OCI-M2 (cell line): ENCODE measurements at regions not wholly inside any gene's neighbourhood (a gene's known extent, or its start where the extent isn't known, plus 50 kb on each side); places are given as distances from the start of the nearest gene placed in this dataset.
"Not testable (repeated sequence)": the region's sequence is repeated elsewhere in the genome, so short reads cannot be mapped to it uniquely, and the experiment has no call there.

Experiments used
- DNase-seq: peaks from one replicate; lab custom pipeline; 2025; ENCODE audit not compliant: unreplicated experiment; lab: John Stamatoyannopoulos, UW

- DNase-seq: not testable (repeated sequence)
Measured at GRCh38 chr20:5453316-5453715, 136.6 kb upstream of the PROKR2 start.

DNA sequence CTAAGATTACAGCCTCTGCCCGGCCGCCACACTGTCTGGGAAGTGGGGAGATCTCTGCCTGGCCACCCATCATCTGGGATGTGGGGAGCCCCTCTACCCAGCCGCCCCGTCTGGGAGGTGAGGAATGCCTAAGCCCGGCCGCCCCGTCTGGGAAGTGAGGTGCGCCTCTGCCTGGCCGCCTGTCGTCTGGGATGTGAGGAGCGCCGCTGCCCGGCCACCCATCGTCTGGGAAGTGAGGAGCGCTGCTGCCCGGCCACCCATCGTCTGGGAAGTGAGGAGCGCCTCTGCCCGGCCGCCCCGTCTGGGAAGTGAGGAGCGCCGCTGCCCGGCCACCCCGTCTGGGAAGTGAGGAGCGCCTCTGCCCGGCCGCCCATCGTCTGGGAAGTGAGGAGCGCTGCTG, 135.9 kb upstream of the PROKR2 start:
- DNase-seq: not testable (repeated sequence)

GRCh38 chr20:5452286-5452685, 135.5 kb upstream of the PROKR2 start:
- not testable (repeated sequence) for DNase-seq

DNA sequence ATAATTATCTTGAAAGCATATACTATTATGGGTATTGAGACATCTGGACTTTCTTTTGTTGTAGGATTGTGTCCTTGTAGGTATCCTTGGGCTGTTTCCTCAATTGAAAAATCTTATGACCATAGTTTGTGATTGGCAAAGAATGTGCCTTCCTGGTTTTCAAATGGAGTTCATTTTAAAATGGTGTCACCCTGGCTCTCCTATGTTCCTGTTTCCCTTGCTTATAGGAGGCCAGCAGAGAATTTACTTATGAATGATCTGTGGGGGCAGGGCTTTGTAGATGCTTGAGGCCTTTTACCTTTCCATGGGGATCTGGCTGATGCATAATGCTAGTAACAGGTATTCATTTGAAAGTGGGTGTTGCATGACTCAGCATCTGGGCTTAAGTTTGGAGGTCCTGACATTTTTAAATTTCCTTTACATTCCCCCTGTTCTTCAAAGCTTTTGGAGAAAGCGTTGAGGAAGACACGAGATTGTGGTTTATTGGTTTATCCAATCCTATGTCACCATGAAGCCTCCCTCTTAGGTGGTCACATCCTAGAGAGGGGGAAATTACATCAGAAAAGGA, 135.0 kb upstream of the PROKR2 start:
- no peak for DNase-seq

GRCh38 chr20:5448449-5449118, 131.8 kb upstream of the PROKR2 start:
- DNase-seq: peak; percentile 55

DNA sequence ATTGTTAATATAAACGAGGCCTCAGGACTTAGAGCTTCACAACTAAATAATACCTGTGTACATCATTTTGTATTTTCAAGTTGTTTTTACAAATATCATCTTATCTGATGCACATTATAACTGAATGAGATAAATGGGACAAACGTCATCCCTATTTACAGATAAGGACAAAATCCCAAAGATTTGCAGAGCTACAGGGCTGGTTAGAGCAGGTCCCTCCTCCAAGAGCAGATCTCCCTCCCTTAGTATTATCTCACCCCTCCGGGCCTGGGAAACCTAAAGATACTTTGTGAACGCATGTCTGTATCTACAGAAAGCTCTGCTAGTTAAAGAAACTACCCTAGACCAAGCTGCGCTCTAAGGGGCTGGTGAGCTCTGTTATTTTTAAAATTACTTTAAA, 130.4 kb upstream of the PROKR2 start:
- DNase-seq: no peak

GRCh38 chr20:5445611-5446010, 128.9 kb upstream of the PROKR2 start:
- DNase-seq: no peak

GRCh38 chr20:5442101-5442500, 125.3 kb upstream of the PROKR2 start:
- DNase-seq: no peak

DNA sequence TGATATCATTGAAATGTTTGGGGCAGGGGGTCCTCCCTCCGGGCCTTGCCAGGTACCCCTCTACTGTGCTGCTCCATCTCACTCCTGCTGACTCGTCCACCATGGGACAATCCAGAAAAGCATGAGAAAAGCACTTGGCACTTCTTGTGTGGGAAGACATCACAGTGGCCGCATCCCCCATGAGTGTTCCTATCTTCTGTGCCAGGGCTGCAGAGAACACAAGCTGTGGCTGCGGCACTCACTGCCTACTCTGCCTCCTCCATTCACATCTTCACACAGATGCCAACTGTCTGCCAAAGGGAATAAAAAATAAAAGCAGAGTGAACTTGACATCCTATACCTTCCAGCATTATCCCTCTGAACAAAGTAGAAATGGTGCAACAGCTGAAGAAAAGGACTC, 117.4 kb upstream of the PROKR2 start:
- no peak for DNase-seq

- DNase-seq: no peak
Measured at GRCh38 chr20:5433352-5433751, 116.6 kb upstream of the PROKR2 start.

DNA sequence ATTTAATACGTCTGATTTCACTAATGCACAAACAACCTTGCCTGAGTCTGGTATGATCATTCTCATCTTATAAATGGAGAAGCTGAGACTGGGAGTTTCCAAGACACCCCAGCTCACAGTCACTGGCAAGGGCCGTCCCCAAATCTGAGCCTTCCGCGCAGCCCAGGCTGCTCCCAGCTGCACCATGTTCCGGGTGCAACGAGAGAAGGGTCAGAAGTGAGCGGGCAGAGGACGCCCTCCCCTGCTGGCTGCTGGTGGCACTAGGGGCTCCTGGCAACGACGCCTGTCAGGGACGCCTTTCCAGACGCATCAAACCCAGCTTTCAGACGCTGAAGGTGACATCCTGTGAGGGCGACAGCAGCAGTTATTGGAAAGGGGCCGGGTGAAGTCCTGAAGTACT, 115.3 kb upstream of the PROKR2 start:
- DNase-seq: no peak

DNA sequence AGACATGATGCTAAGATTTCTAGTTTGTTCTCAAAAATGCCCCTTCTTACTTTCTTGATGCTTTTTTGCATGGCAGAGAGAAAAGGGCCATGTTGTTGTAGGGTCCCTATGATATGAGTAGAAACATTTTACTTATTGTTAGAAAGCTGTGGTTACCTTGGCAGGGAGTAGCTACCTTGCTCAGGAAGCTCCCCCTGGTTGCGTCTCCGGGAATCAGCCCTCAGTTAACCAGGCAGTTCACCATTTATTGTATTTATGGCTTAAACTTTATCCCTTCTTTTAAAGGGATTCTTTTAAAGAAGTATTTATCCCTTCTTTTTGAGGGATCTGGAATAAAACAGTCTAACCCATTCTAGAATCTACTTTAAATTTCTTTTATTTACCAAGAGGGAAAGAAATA, 113.9 kb upstream of the PROKR2 start:
- DNase-seq: no peak

DNA sequence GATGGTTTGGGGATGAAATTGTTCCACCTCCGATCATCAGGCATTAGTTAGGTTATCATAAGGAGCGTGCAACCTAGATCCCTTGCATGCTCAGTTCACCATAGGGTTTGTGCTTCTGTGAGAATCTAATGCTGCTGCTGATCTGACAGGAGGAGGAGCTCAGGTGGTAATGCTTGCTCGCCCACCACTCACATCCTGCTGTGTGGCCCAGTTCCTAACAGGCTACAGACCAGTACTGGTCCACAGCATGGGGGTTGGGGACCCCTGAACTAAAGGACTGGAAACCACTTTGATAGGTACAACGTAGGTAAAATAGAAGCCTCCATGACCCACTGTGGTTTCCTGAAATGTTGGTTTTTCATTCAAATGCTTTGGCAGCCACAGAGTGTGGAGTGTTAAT, 109.3 kb upstream of the PROKR2 start:
- no peak for DNase-seq

GRCh38 chr20:5416086-5416485, 99.3 kb upstream of the PROKR2 start:
- DNase-seq: no peak

GRCh38 chr20:5413394-5413793, 96.6 kb upstream of the PROKR2 start:
- DNase-seq: no peak

DNA sequence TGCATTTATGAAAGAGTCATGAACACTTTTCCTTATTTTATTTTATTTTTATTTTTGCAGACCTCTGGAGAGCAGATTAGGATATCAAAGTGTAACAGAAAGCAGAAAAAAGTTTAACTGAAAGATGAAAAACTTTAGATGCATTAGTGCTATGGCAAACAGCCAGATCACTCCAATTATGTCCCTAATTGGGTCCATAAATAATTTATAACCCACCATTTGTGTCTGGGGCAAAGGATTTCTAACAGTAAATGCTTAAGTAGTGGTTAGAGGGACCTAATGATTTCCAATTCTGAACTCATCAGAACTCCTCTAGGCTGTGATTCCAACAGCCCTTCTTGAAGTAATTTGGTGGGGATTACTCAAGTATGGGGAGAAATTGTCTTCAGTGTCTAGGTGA, 93.7 kb upstream of the PROKR2 start:
- DNase-seq: no peak

- no peak for DNase-seq
Measured at GRCh38 chr20:5402903-5403531, 86.3 kb upstream of the PROKR2 start.

GRCh38 chr20:5401277-5401875, 84.6 kb upstream of the PROKR2 start:
- no peak for DNase-seq

- no peak for DNase-seq
Measured at GRCh38 chr20:5400164-5400762, 83.5 kb upstream of the PROKR2 start.

DNA sequence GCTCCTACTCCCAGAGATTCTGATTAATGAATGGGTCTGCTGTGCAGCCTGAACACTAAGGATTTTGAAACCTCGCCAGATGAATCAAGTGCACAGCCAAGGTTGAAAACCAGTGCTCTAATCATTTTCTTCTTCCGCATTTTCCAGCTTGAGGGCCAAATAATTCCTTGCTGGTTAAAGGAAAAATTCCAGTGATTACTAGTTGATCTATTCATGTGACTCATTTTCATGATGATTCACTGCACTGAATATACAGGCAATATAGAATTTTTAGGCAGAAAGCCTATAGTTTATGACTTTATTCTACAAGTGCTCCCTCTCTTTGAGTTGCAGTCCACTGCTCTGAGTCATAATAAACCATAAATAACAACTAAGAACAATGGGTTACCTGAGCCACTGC, 80.6 kb upstream of the PROKR2 start:
- DNase-seq: no peak

DNA sequence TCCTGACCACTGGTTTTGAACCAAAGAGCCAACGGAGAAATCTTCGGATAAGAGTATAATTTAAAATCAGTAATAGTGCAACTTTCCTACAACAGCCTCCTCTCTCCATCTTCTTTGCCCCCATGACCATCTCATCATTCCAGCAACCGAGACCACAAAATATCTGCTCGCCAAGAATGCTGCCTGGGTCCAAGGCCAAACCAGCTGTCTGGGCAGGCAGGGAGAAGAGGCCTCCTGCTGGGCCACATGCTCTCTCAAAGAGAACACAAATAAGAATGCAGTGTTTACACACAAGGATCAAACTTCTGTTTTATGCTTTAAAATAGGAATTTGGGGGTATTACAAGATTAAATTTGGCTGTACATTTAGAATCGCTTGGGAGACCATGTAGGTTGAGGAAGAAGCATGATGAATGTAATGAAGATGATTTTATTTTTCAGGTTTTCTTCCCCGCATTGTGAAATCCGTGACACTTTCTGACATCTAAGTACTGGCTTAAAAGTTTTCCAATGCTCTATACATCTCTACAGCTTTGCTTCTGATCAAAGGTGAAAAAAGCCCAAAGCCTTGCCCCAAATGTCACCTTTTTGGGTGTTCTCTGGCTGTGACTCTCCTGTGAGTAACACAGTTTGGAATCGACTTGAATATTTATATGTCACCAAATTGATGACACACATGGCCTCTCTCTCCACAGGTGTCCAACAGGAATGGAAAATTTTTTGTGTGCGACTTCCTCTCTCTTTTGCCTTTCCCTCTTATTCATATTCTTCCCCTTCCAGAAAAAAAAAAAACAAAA, 79.4 kb upstream of the PROKR2 start:
- no peak for DNase-seq
